GM18868 (cell line): ENCODE measurements at regions not wholly inside any gene's neighbourhood (a gene's known extent, or its start where the extent isn't known, plus 50 kb on each side); places are given as distances from the start of the nearest gene placed in this dataset.

Experiments
- ATAC-seq: cut with Tn5 transposase; IDR thresholded peaks from one replicate; pipeline ENCODE4 v1.9.1; 2021; ENCODE audit warnings: mild to moderate bottlenecking, moderate library complexity; ENCODE audit not compliant: unreplicated experiment

DNA sequence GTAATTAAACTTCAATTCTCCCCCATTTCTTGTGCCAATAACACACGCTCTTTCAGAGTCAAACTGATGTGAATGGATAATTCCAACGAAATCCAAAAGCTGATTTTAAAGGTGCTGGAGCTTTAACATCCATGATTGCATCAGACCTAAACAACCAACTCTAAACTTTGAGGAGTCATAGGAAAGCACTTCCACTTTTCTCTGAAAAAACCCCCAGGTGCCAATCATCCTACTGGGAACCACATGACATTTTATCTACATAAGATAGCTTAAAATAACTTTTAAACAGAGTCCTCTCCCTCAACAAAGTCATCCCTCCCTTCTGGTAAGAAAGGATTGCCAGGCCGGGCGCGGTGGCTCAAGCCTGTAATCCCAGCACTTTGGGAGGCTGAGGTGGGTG lies 167.7 kb upstream of the PDE10A start:
- no peak for ATAC-seq

DNA sequence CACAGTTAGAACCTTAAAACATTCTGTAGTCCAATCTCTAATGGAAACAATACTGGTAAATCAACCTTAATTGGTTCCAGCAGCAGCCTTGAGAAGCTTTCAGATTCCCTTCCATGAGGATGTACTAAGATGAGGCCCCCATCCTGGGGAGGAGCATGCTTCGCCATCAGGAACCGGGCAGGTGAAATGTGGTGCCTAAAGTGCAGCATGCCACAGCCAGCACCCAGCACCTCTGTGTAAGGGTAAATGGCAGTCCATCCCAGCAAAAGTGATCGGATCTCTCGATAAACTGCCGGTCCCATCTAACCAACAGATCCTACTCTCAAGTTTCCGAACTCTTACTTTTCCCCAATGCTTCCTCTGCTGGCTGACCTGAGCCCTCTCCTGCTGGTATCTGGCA lies 166.3 kb upstream of the PDE10A start:
- ATAC-seq, result no peak

DNA sequence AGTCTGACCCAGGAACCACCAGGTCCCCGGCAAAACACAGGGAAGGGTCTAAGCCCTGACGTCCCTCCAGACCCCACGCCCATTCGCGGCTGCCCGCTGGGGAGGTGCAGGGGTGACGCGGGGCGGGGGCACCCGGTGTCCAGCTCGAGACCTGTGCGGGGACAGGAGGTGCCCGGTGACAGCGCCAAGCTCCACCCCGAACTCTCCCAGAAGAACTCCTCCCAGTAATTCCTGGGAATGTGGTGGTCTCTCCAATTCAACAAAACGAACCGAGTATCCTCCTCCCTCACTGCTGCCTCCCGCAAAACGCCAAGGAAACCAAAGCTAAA lies 164.1 kb upstream of the PDE10A start:
- ATAC-seq, result no peak

DNA sequence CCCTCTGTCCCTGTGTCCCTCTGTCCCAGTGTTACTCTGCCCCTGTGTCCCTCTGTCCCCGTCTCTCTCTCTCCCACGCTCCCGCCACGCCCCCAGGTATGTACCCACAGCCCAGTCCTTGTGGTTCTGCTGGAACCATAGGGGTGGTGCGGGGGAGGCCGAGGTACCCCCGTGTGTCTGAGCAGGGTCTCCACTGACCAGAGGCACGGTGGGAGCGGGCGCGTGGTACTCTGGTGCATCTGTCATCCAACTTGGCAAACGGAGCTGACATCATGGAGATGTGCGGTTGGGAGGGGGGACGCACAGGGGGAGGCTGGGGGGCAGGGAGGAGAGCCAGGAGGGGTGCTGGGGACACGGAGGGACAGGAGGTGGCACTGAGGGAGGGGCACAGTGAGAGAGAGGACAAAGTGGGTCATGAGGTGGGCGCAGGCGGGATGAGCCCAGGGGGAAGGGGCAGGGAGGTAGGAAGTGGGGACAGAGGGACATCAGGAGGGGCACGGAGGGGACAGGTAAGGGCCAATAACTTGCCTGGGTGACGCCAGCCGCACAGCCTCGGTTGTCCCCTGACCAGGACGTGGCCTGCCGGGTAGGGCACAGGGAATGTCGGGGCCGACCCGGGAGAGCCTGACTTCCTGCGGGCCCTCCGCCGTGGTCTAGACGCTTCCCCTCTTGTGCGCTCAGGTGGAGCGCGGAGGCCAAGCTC lies 163.6 kb upstream of the PDE10A start:
- ATAC-seq, result no peak

DNA sequence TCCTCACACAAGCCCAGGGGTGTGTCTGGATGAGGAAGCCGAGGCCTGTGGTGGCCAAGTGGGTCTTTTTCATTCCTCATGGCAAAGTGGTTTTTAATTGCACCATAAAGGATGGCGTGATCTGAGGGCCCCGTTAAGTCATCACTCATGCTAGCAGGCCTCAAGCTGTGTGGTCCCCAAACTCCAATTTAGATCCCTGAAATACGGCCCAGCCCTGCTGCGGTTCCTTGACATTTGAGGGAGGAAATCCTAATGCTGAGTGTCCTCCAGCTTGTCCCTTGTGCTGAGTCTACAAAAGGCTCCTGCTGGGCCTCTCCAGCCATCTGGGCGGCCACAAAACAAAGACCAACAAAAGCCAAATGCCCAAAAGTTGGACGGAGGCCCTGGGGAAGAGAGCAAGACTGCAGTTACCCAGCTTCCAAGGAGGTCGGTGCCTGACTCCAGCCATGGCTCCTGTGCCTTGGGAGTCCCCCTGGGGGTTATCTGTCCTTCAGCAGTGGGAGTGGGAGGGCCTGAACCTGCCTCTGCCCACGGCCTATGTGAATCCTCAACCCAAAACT lies 162.3 kb upstream of the PDE10A start:
- ATAC-seq, result no peak

DNA sequence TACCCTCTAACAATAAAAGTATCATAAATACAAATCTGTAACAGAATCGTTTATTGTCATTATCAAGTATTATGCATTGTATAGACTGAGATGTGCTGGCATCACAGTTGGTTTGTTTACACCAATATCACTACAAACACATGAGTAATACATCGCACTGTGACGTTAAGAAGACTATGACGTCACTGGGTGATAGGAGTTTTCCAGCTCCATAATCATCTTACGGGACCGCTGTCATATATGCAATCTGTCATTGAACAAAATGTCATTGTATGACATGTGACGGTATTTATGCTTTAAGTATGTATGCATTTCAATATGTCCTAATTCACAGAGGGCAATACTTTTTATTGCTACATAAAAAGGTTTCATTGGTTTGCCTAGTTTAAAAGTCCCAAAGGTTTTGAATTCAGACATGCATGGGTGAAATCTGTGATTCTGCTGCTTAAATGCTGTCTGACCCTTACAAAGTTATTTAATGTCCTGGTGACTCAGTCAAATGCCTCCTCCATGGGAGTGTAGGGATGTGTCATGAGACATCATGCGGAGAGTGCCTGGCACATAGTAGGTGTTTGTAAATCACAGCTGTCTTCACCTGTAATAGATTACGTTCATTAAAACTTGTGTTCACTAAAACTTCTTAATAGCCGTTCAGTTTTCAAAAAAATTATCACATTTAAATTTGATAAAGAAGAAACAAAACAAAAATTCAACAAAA lies 160.7 kb upstream of the PDE10A start:
- no peak for ATAC-seq

DNA sequence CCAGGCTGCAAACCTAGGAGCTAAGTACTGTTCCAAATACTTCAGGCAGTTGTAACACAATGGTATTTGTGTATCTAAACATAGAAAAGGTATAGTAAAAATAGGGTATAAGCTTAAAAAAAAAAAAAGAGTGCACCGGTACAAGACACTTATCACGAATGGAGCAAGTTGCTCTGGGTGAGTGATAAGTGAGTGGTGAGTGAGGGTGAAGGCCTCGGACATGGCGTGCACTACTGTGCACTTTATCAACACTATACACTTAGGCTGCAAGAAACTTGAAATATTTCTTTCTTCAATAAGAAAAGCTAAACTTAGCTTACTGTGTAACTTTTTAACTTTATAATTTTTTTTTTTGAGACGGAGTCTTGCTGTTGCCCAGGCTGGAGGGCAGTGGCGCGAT lies 159.5 kb upstream of the PDE10A start:
- ATAC-seq, result no peak

DNA sequence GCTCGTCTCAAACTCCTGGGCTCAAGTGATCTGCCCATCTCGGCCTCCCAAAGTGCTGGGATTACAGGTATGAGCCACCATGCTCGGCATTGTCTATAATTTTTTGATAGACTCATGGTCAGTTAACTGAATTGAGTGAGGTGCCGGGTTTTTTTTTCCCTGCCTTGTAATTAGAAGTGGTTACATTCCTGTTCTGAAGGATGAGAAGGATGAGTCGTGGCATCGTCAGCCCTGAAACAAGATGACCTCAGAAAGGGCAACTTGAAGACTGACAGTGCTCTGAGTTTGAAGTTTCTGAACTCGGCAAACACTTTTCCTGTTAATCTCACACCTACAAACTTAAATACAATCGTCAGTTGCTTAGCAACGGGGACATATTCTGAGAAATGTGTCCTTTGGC lies 158.7 kb upstream of the PDE10A start:
- ATAC-seq, result no peak

DNA sequence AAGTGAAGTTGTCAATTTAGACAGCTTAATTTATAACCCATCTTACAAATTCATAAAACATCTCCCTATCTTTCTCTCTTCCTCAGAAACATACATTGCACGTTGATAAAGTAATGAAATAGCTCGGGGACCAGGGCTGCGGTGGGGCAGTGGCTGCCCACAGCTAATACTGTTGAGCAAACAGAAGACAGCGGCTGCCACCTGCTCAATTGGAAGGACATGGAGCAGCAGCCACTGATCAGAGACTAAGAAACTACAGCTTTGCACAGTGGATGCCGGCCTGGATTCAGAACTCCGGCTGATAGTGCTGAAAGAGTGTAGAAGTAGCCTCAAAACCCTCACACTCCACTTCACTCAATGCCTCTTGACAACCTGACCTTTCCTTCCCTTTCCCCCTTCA lies 157.9 kb upstream of the PDE10A start:
- no peak for ATAC-seq

DNA sequence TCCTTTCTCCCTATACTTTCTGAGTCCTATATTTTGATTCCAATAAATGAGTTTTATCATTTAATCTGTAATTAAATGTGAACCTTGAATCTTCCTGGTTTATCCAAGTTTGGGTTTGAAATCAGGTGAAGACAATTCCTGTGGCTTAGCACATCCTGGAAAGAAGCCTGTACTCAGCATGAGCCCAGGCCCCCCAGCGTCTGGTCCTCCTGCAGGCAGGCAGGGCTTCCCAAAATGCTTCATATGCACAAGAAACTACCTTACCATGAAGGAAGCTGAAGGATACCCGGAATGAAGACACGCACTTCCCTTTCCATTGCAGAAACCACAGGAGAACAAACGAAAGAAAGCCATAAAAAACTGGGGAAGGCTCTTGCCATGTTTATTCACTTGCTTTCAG lies 157.4 kb upstream of the PDE10A start:
- ATAC-seq, result no peak

DNA sequence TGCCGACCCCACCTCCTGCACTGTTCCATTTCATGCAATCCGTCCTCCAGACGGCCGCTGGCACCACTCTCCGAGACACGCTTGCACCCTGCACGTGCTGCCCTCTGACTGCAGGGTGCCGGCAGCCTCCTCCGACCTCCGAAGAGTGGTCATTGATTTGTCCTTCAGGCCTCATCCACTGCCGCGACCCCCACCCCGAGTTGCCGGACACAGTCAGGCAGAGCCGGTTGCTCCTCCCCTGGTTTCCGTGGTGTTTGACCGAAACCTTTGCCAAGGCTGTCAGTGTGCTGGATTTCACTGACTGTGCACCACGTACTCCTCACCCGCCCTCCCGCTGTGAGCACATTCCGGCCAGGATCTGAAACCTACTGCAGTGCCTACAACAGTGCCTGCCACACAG lies 156.4 kb upstream of the PDE10A start:
- ATAC-seq, result no peak

DNA sequence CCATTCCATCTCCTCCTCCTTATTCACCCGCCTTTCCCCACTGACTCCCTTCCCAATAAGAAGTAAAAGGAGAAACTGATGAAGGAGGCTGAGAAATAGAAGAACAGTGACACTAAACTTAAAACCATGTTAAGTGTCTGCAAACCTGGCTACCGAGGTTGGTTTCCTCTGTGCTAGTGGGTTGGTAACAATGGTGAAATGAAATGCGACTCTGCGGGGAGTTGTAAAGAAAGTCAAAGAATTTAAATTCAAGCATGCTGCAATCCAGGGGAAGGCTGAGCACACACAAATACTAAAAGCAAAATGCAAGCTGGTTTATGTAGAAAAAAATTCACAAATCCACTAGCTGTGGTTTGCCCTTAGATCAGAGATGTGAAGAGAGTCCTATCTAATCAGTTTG lies 155.2 kb upstream of the PDE10A start:
- no peak for ATAC-seq

DNA sequence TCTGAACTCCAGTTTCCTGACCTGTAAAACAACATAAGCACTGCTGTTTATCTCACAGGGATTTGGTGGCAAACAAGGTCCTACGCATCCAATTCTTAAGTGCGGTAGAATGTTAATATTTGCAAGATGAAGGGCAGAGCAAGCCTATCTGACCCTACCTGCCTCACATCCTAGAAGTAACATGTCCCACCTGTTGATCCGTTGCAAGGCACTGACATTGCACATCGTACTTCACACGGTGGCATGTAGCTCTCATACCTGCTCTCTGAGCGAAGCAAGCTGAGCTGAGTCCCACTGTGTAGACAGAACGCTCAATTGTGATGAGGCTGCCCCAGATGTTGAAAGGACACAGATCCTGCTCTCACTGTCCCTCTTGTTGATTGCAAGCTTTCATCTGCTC lies 154.7 kb upstream of the PDE10A start:
- no peak for ATAC-seq

DNA sequence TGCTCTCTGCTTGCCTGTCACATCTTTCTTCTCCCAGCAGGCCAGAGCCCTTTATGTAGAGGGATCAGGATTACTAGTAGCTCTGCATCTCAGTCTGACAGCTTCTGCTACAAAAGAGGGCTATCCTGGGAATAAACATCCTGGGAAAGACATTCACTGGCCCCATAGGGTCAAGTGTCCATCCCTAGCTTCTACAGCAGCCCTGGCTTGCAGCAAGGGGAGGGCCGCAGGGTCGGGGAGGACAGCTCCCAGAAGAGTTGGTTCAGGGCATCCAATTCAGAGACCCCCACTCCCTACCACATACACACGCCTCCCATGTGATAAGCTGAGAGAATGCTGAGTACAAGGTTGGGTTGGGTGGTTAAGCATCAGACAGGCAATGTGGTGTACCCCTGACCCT lies 154.1 kb upstream of the PDE10A start:
- ATAC-seq, result no peak

DNA sequence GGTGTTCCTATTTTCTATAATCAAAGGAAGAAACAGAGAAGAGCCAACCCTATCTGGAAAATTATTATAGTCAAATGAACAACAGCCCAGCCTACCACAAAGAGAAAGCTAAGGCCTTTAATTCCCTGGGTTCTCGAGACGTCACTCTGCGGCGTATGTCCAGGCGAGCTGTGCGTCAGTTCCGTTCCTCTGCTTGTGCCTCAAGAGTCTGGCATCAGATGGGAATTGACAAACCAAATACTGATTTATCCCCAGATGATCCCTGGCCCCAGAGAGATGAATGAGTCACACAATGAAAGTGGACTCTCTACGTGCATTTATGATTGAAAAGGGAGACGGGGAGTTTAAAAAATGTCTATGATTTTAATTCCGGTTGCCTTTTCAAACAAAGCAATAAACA lies 151.6 kb upstream of the PDE10A start:
- no peak for ATAC-seq

DNA sequence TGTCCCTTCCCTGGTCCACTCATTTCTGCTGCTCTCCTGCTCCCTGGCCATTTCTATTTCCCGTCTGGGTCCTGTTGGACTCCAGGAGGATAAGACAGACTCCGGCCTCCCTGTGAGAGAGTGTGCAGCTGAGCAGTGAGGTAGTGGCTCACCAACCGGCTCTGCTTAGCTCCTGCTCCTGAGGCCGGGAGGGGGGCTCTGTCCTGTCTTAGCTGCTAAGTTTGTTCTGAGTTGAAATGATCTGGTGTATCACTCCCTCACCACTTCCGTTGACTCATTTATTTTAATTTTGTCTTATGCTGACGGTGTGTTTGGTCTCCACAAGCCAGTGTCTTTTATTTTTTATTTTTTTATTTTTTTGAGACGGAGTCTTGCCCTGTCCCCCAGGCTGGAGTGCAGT lies 148.5 kb upstream of the PDE10A start:
- no peak for ATAC-seq

DNA sequence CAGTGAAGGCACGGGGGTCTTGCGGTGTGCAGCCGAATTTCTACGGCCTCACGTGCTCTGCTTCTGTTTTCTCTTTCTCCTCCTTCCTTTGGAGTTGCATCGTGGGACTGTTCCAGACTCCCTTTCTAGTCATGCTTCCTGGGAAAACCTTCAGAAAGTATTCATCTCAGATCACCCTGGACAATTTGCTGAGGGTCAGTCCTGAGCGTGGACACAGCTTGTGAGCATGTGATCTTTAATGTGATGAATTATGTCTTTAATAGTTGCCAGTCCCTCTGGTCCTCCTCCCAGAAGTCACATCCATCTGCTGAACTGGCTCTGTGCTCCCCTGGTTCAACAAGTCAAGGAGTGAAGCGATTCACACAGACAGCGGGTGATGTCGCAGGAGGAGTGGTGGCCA lies 145.0 kb upstream of the PDE10A start:
- ATAC-seq, result no peak

DNA sequence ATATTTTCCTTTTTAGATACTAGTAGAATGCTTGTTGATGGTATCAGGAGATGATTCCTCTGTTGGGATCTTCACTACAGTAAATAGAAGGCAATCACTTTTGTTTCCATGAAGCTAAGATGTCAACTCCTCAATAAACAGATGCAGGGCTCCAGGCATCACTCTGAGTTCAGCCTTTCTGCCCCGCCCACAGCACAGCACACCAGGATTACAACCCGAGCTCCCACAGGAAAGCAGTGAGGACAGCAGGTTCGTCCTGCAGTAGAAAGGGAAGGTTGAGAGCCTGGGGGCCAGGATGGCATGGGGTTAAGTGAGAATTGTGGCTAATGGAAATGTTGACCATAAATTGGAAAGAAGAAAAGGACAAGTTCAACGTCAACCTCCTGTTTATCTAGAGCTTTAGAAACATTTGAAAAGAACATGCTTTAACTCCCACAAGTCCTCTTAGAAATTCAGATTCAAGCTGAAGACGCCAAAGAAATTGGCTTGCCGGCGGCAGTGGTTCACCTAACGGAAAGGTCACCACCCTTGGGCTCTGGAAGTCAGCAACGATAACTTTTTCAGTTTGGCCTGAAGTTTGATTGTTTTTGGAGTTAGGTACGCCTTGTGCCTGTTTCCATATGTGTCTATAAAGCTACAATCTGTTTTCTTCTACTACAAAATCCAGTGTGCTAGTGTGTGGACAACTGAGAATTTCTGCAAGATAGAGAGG lies 144.4 kb upstream of the PDE10A start:
- ATAC-seq, result no peak

DNA sequence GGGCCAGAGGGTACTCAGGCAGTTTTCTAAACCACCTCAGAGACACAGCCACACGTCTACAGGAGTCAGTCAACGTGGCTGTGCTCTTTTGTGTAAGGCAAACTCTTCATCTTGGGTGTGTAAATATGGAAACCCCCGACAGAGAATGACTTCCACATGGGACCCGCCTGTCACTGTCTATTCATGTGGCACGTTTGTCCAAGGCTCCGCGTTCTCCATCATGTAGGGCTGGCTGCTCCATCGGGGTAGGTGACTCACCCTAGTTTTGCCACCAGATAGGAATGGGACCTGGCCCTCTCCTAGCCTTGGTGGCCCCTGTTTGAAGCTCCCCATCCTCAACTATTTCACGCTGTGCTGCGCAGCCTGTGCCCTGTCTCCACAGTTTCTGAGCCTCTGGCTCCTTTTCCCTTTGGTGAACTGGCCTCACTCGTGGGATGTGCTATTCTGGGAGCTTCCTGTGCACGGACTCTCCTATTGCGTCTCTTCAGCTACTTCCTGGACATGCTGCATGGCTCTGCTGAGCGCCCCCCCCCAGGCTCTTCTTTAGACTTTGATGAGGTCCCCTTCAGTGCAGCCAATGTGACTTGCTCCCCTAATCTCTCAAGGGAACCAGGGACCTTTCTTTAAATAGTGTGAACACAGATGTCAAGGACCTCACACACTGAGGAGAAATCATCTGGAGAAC lies 143.2 kb upstream of the PDE10A start:
- ATAC-seq, result no peak

DNA sequence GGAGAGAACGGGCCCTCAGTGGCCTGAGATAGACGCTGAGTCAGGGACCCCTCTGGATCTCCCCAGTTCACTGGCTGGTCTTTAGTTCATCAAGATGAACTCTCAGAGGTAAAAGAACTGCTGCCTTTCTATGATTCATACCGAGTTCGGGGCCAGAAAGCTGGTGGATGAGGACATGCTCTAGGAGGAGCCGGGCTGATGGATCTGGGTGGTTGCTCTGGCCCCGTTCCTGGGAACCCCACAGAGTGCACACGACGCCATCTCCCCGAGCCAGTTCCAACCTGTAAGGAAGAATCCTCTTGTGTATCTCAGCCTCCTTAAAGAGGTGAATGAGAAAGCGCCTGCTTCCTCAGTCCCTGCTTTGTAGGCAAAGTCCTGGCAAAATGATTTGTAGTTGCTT lies 142.6 kb upstream of the PDE10A start:
- ATAC-seq, result no peak

DNA sequence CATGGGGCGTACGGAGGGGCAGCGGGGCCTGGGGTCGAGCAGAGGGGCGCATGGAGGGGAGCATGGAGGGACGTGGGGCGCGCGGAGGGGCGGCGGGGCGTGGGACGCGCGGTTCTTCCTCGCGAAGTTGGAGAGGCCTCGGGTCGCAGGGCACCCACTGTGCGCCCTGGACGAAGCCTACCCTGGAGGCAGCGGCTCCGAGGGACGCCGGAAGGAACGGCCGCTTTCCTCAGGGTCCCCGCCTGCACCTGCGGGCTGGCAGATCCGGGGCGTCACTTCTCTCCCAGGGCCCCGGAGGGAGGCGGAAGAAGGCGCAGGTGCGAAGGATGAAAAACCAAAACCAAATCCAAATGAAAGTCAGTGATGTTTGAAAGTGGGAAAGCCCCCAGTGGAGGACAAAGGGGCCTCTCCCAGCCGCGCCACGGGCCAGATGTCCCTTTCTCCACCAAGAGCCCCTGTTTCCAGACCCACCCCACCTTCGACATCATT lies 142.1 kb upstream of the PDE10A start:
- no peak for ATAC-seq
